ENCODE measurements at regions not wholly inside any gene's neighbourhood (a gene's known extent, or its start where the extent isn't known, plus 50 kb on each side); places are given as distances from the start of the nearest gene placed in this dataset.

- Histone ChIP-seq H3K9me3 (ENCODE audit: control insufficient read depth in 4 of 4, insufficient read depth in 3 of 4, low read length in 3 of 4) (no peaks in the 10 kb centered on the region), H3K27me3 (ENCODE audit: control insufficient read depth in 3 of 3, insufficient read depth in 3 of 3, low read length in 2 of 3) (no peaks in the 10 kb centered on the region), H3K4me1 (ENCODE audit: control insufficient read depth in 5 of 5, insufficient read depth in 5 of 5, low read length in 5 of 5) (peaks cover 0 to 3% (median 0%) of the 10 kb centered on the region in 5 donors), H3K4me3 (no peak overlapping the region), H3K36me3 (ENCODE audit: control insufficient read depth in 4 of 4, insufficient read depth in 4 of 4, low read length in 4 of 4) (no peaks in the 10 kb centered on the region), H3K27ac (ENCODE audit: low read depth in 1 of 2, low read length in 1 of 2) (no peak overlapping the region), H3K9ac (ENCODE audit: insufficient read depth in 1 of 2, low read length in 2 of 2) (no peak overlapping the region)
- 64 to 74% methylated on average over 5 of the region's 5 CpGs for WGBS, 2 donors
- TF ChIP-seq, protein P1, sequence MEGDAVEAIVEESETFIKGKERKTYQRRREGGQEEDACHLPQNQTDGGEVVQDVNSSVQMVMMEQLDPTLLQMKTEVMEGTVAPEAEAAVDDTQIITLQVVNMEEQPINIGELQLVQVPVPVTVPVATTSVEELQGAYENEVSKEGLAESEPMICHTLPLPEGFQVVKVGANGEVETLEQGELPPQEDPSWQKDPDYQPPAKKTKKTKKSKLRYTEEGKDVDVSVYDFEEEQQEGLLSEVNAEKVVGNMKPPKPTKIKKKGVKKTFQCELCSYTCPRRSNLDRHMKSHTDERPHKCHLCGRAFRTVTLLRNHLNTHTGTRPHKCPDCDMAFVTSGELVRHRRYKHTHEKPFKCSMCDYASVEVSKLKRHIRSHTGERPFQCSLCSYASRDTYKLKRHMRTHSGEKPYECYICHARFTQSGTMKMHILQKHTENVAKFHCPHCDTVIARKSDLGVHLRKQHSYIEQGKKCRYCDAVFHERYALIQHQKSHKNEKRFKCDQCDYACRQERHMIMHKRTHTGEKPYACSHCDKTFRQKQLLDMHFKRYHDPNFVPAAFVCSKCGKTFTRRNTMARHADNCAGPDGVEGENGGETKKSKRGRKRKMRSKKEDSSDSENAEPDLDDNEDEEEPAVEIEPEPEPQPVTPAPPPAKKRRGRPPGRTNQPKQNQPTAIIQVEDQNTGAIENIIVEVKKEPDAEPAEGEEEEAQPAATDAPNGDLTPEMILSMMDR (IDR thresholded peaks at IDR 0.05; ENCODE audit: control extremely low read depth, extremely low read depth), result no peak
- ATAC-seq (ENCODE audit: insufficient read depth, low FRiP score) (no peak), DNase-seq (peak in 2 of 3 donors; percentile 45 to 56)
These were observed 312.3 kb downstream of the HAO1 start for GRCh38 chr20:7627734-7628663.

GRCh38 chr20:7629880-7630279, 310.4 kb downstream of the HAO1 start:
- Histone ChIP-seq H3K36me3 (ENCODE audit: control insufficient read depth in 4 of 4, insufficient read depth in 4 of 4, low read length in 4 of 4) (no peaks in the 10 kb centered on the region), H3K27ac (ENCODE audit: low read depth in 1 of 2, low read length in 1 of 2) (no peak overlapping the region), H3K4me1 (ENCODE audit: control insufficient read depth in 5 of 5, insufficient read depth in 5 of 5, low read length in 5 of 5) (peaks cover 0 to 3% (median 0%) of the 10 kb centered on the region in 5 donors), H3K9me3 (ENCODE audit: control insufficient read depth in 4 of 4, insufficient read depth in 3 of 4, low read length in 3 of 4) (no peaks in the 10 kb centered on the region), H3K9ac (ENCODE audit: insufficient read depth in 1 of 2, low read length in 2 of 2) (no peak overlapping the region), H3K27me3 (ENCODE audit: control insufficient read depth in 3 of 3, insufficient read depth in 3 of 3, low read length in 2 of 3) (no peaks in the 10 kb centered on the region), H3K4me3 (no peak overlapping the region)
- 23 to 72% methylated on average over 1 of the region's 1 CpG for WGBS, 2 donors
- no peak for ATAC-seq (ENCODE audit: insufficient read depth, low FRiP score)
- no peak for DNase-seq
- TF ChIP-seq, protein P1 (IDR thresholded peaks at IDR 0.05; ENCODE audit: control extremely low read depth, extremely low read depth), result no peak

DNA sequence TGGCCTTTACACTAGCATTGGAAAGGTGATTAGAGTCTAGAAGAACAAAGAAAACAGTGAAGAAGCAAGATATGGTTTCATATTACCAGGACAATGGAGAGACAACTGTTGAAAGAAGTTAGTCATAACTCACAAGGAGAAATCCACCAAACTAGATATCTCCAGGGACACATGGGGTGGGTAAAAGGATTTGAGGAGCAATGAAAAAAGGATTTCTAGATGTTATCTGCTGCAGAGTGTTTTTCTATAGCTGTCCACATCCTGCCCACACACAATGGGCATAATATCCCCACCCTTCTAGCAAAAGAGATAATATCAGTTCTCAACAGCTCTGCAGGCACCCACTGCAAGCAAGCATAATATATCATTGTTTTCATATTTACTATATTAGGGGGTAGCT, 303.1 kb downstream of the HAO1 start:
- no peak overlapping the region for H3K9ac ChIP-seq (ENCODE audit: insufficient read depth in 1 of 2, low read length in 2 of 2)
- ATAC-seq (ENCODE audit: insufficient read depth, low FRiP score) (no peak), DNase-seq (no peak)
- no peak overlapping the region for H3K27ac ChIP-seq (ENCODE audit: low read depth in 1 of 2, low read length in 1 of 2)
- H3K9me3 ChIP-seq (ENCODE audit: control insufficient read depth in 4 of 4, insufficient read depth in 3 of 4, low read length in 3 of 4), result no peaks in the 10 kb centered on the region
- no peaks in the 10 kb centered on the region for H3K27me3 ChIP-seq (ENCODE audit: control insufficient read depth in 3 of 3, insufficient read depth in 3 of 3, low read length in 2 of 3)
- H3K4me3 ChIP-seq, result no peak overlapping the region
- H3K4me1 ChIP-seq (ENCODE audit: control insufficient read depth in 5 of 5, insufficient read depth in 5 of 5, low read length in 5 of 5), result peaks cover 0 to 1% (median 0%) of the 10 kb centered on the region in 5 donors
- TF ChIP-seq, protein P1 (IDR thresholded peaks at IDR 0.05; ENCODE audit: control extremely low read depth, extremely low read depth), result no peak
- no peaks in the 10 kb centered on the region for H3K36me3 ChIP-seq (ENCODE audit: control insufficient read depth in 4 of 4, insufficient read depth in 4 of 4, low read length in 4 of 4)

All from lung (tissue), 11 donors.